NCI-H2196 treated with DMSO at 0.1 percent for 48 hours (cell line): ENCODE measurements at regions not wholly inside any gene's neighbourhood (a gene's known extent, or its start where the extent isn't known, plus 50 kb on each side); places are given as distances from the start of the nearest gene placed in this dataset.
"Not testable (repeated sequence)": the region's sequence is repeated elsewhere in the genome, so short reads cannot be mapped to it uniquely, and the experiment has no call there.

Experiments used
- DNase-seq: peaks from one replicate; lab custom pipeline; 2025; ENCODE audit not compliant: unreplicated experiment; lab: John Stamatoyannopoulos, UW

- DNase-seq: no peak
Measured at GRCh38 chr7:69189406-69189805, 408.9 kb upstream of the AUTS2 start.

DNA sequence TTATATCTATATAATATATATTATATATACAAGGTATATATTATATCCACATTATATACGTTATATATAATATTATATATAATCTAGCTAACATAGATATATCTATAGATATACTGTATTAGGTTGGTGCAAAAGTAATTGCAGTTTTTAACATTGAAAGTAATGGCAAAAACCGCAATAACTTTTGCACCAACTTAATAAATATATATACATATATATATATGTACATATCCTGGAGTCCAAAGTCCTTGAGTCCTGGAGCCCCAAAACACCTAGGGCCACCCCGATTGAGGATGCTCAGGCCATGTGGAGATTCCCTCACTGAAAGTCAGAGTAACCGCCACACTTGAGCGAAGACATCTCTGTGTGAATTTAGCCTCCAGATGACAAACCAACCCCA is 408.2 kb upstream of the AUTS2 start:
- no peak for DNase-seq

DNA sequence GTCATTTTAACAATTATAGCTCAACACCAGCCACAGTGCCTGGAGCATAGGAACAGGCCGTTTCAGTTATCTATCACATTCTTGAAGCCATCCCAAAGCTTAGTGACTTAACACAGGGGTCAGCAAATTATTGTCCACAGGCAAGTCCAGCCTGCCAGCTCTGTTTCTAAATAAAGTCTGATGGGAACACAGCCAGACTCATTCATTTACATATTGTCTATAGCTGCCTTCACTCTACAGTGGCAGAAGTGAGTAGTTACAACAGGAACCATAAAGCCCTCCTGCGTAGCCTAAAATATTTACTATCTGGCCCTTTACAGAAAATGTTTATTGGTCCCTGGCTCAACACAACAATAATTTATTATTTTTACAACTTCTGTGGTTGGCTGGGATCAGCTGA is 407.5 kb upstream of the AUTS2 start:
- no peak for DNase-seq

DNA sequence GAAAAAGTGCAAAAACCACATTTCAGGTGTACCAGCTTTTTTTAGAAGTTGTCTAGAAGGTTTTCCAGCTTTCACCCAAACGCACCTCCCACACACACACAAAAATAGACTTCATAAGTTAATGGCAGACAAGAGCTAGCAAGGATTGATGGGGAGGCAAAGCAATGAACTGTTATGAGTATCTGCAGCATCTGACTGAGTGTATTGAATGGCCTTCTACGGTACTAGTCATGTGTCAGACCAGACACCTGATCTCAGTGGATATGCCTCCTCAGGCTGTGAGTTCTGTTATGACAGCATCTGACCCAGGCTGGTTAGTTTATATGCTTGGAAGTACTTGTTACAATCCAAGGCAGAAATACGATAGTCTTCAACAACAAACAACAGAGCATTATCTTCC is 406.1 kb upstream of the AUTS2 start:
- DNase-seq: no peak

DNA sequence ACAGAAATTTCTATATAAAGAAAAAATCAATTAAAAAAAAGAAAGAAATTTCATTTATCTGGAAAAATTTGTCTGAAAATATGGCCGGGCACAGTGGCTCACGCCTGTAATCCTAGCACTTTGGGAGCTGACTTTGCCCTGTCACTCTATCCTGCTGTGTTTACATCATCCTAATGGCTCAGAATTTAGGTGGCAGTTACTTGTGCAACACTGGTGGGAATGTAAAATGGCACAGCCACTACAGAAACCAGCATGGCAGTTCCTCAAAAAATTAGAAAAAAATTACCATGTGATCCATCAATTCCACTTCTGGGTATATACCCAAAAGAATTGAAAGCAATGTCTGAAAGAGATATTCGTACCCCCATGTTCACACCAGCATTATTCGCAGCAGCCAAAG is 405.2 kb upstream of the AUTS2 start:
- no peak for DNase-seq

- DNase-seq: no peak
Measured at GRCh38 chr7:69196593-69196992, 401.7 kb upstream of the AUTS2 start.

DNA sequence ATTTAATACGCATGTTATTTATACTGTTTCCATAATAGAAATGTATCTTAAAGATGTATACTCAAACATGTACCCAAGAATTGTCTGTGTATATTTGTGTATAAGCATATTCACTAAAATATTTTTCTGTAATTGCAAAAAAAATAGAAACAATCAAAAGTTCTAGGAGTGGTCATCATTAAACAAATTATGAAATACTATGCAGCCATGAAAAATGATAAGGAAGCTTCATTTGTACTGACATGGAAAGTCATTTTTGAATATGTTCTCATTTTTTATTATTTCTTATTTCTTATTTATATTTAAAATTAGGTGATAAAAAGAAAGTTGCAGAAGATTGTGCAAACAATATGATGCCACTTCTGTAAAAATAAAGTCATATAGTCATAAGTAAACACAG is 400.0 kb upstream of the AUTS2 start:
- no peak for DNase-seq

GRCh38 chr7:69199041-69199440 is 399.2 kb upstream of the AUTS2 start:
- no peak for DNase-seq

DNA sequence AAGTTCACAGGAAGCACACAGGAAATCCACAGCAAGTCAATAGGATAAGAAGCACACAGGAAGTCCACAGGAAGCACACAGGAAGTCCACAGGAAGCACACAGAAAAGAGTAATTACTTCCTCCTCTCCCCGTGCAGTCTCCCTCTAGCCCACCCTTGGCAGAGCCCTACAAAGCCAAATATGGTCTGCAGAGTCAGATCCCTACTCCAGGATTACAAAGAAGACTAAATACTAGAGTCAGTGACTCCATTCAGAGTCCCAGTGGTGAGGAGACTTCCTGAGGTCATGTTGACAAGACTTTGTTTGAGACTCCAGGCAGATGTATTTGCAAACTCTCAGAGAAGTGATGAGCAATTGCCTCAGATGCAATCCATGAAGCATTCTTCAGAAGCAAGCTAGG is 398.6 kb upstream of the AUTS2 start:
- DNase-seq: no peak

DNA sequence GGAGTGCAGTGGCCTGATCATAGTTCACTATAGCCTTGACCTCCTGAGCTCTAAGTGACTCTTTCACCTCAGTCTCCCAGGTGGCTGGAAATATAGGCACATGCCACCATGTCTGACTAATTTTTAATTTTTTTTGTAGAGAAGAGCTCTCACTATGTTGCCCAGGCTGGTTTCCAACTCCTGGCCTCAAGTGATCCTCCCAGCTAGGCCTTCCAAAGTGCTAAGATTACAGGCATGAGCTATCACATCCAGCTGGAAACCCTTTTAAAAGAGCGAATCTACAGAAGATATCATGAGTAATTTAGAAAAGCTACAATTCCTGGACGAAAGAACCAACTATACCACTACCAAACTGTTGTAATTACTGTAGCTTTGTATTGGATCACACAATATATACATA is 394.4 kb upstream of the AUTS2 start:
- DNase-seq: no peak

DNA sequence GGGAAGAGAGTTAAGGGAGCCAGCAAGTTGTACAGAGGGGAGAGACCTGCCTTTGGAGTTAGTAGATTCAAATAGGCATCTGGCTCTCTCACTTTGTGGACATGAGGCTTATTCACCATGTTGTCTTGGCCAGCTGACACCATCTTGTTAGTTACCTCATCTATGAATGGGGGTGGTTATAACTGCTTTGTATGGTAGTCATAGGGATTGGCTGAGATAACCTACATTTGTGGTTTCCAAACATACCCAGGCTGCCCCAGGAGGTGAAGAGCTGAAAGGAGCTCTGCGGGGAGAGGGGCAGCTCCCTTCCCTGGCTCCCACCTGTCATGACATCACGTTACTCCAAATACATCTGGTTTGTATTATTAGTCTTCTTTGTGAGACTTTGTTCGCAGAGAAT is 393.3 kb upstream of the AUTS2 start:
- no peak for DNase-seq

DNA sequence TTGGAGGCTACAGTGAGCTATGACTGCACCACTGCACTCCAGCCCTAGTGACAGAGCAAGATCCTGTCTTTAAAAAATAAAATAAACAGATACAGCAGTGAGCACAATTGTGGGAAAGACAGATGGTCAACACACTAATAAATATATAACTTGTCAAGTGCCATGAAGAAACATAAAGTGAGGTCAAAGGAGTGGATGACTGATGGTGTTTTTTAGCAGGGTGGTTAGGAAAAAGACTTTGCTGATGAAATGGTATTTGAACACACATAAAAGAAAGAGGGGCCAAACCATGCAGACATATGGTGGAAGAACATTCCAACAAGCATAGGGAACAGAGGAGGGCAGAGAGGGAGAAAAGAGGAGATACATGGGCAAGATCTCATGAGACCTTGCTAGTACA is 392.7 kb upstream of the AUTS2 start:
- DNase-seq: no peak

- DNase-seq: no peak
Measured at GRCh38 chr7:69208276-69208675, 390.0 kb upstream of the AUTS2 start.

DNA sequence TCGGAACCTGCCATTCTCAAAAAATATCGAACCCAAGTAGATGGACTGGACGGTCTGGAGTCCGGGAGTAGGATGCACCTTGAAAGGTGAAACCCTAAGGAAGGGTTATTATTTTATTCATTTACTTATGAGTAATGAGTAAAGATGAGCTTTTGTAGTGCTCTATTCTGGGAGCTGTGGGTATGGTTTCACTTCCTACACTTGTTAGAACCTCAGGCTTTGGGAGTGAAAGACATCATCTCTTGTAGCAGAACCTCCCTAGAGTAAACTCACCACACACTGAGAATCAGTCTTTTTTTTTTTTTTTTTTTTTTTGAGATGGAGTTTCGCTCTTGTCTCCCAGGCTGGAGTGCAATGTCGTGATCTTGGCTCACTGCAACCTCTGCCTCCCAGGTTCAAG is 389.4 kb upstream of the AUTS2 start:
- no peak for DNase-seq

DNA sequence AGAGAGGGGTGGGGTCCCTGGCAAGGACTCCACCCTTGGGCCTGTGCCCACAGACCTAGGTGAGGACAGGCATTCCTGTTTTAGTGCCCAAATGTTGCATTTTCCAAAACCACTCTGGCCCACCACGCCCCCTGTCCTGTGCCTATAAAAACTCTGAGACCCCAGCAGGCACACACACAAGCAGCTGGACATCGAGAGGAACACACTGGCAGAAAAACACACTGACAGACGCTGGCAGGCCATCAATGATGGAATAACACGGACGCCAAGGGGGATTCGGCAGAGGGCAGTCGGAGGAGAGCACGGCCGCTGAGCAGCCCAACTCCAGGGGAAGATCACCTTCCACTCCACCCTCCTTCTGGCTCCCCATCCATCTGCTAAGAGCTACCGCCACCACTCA is 386.9 kb upstream of the AUTS2 start:
- DNase-seq: no peak

DNA sequence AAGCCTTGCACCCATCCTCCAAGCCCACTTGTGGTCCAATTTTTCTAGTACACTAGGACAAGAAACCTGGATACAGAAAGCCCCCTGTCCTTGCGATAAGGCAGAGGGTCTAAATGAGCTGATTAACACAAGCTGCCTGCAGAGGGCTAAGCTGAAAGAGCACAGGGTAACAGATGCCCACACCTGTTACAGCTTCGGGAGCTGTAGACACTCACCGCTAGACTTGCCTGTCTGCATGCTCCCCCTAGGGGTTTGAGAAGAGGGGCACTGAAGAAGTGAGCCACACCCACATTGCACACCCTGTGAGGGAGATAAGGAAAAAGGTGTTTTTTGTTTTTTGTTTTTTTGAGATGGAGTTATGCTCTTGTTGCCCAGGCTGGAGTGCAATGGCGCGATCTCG is 386.5 kb upstream of the AUTS2 start:
- no peak for DNase-seq

DNA sequence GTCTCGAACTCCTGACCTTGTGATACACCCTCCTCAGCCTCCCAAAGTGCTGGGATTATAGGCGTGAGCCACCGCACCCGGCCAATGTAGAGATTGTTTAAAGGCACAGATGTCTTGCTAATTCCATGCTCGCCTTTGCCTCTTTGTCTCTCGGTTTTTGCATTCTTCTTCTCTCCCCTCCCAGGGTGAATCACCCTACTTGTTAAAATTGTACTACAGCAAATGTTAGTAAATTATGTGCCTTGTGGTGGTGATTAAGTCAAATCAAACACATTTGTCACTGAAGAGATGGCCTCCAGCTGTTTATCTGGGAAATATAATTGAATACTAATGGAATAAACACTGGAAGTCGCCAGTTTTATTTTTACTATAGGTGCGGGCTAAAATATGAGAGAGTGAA is 384.4 kb upstream of the AUTS2 start:
- no peak for DNase-seq

DNA sequence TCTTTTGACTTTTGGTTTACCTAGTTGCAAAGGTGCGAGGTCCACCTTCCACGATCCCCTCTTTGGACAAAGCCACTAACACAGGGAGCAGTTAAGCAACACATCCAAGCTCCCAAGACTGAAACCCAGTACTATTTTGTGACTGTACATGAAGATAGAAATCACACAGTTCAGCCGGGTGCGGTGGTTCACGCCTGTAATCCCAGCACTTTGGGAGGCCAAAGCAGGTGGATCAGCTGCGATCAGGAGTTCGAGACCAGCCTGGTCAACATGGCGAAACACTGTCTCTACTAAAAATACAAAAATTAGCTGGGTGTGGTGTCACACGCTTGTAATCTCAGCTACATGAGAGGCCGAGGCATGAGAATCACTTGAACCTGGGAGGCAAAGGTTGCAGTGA is 382.8 kb upstream of the AUTS2 start:
- not testable (repeated sequence) for DNase-seq

DNA sequence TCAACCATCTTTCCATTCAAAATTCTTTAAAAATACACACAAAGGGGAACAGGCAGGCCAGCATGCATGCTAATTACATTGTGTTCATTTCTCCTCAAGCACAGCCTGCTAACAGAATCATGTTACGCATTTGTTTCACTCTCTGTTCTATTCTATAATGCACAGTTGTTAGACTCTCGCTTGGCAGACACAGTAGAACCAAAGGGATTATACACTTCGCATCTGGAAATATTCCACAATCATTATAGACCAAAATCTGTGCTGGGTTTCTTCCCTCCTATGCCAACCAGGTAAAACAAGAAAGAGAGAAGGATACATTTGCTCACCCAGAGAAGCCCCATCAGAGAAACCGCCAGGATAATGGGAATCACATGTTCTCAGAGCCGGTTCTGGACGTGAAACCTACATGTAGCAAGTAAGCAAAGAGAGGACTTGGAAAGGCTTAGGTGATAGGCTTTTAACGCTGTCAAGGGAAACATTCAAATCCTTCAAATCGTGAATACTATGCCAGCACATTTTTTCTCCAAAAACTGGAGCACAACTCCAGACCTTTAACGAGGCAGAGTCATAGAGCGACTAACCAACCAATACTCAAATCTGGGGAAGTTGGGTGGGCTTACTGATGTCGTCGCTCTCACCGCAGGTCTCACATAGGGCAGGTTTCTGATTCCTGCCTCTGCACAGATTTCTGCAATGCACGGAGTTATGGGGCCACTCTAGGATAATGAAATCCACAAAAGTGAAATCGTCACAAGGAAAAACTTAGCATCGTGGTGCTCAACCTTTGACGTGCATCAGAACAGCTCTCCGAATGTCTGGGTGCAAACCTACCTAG is 380.5 kb upstream of the AUTS2 start:
- no peak for DNase-seq

GRCh38 chr7:69218576-69218975 is 379.7 kb upstream of the AUTS2 start:
- no peak for DNase-seq

GRCh38 chr7:69219381-69219780 is 378.9 kb upstream of the AUTS2 start:
- no peak for DNase-seq

DNA sequence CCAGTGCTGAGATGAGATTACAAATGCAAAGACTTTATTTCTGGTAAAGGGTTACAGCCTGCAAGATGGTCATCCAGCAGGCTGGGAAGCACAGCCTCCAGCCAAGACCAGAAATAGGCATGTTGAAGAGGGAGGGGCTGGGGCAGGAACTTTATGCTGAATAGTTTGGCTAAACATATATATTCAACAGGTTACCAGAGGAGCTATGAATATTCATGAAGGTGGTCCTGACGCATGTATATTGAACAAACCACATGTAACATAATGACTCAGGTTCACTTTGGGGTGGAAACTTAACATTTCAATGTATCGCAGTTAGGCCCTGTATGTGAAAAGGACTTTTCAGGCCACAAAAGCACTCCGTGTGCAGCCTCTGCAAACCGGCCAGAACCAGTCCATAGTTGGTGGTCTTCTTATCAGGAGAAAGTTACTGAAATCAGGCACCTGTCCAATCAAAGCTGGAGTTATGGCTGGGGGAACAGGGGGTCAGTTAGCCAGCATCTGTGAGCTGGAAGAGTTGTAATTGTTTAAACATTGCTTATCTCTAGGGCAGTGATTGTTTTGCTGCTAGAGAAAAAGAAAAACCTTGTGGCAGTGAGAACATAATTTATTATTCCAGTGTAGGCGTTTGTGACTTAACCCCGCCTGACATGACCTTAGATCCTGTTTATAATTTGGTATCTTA is 372.9 kb upstream of the AUTS2 start:
- no peak for DNase-seq
